Endodermal cell (in vitro differentiated cells): ENCODE measurements at regions not wholly inside any gene's neighbourhood (a gene's known extent, or its start where the extent isn't known, plus 50 kb on each side); places are given as distances from the start of the nearest gene placed in this dataset.
A peak's percentile ranks its signal among the peaks of the same experiment; 100 is the strongest.

ENCODE experiments used
- DNase-seq: peaks from one replicate; pipeline ENCODE4 v3.0.0-alpha.2; 2017
- H3K27ac ChIP-seq: 2 replicates; pipeline ENCODE4 v1.5.1; 2013; ENCODE audit warnings: mild to moderate bottlenecking, low read depth, low read length, moderate library complexity
- H3K27me3 ChIP-seq: 2 replicates; pipeline ENCODE4 v1.6.1; 2013; ENCODE audit warnings: mild to moderate bottlenecking, low read length, moderate library complexity; ENCODE audit not compliant: insufficient read depth, control insufficient read depth, poor library complexity, severe bottlenecking
- H3K36me3 ChIP-seq: 2 replicates; pipeline ENCODE4 v1.7.0; 2013; ENCODE audit warnings: mild to moderate bottlenecking, low read length, moderate library complexity; ENCODE audit not compliant: control insufficient read depth, insufficient read depth
- H3K4me1 ChIP-seq: one replicate; pipeline ENCODE4 v1.7.0; 2013; ENCODE audit warnings: low read length; ENCODE audit not compliant: control insufficient read depth, insufficient read depth
- H3K4me3 ChIP-seq: 2 replicates; pipeline ENCODE4 v1.5.1; 2013; ENCODE audit warnings: mild to moderate bottlenecking, low read length, moderate library complexity
- H3K9ac ChIP-seq: 2 replicates; pipeline ENCODE4 v1.6.1; 2013; ENCODE audit warnings: mild to moderate bottlenecking, low read length, moderate library complexity; ENCODE audit not compliant: poor library complexity, severe bottlenecking; ENCODE audit errors: extremely low read depth
- H3K9me3 ChIP-seq: 2 replicates; pipeline ENCODE4 v1.6.1; 2013; ENCODE audit warnings: mild to moderate bottlenecking, low read length, moderate library complexity; ENCODE audit not compliant: control insufficient read depth
- H3K27ac Mint-ChIP-seq: 2 replicates; pipeline ENCODE4 v1.8.0; 2020; ENCODE audit warnings: mixed read lengths
- H3K27me3 Mint-ChIP-seq: 2 replicates; pipeline ENCODE4 v1.8.0; 2021; ENCODE audit warnings: mild to moderate bottlenecking, mixed read lengths; ENCODE audit not compliant: insufficient read depth
- H3K36me3 Mint-ChIP-seq: 2 replicates; pipeline ENCODE4 v1.8.0; 2020; ENCODE audit warnings: low read depth, mixed read lengths
- H3K4me1 Mint-ChIP-seq: 2 replicates; pipeline ENCODE4 v1.8.0; 2020; ENCODE audit warnings: mixed read lengths
- H3K4me3 Mint-ChIP-seq: 2 replicates; pipeline ENCODE4 v1.8.0; 2020; ENCODE audit warnings: mild to moderate bottlenecking, moderate library complexity, mixed read lengths
- H3K9me3 Mint-ChIP-seq: 2 replicates; pipeline ENCODE4 v1.8.0; 2020; ENCODE audit warnings: mild to moderate bottlenecking, mixed read lengths
- CTCF ChIP-seq: fragments of 200-600 bp; sonication (generic); conservative IDR thresholded peaks from 2 replicates; pipeline ENCODE4 v1.5.0; 2021; ENCODE audit warnings: antibody characterized with exemption, mild to moderate bottlenecking
- WGBS, 2 experiments: methylation state at CpG; one replicate each; pipeline versions ENCODE4 v1.1.5 to v1.1.7; 2013; ENCODE audit warnings: missing lambda C conversion rate in 2 of 2, mixed read lengths in 1 of 2; ENCODE audit not compliant: insufficient coverage in 1 of 2, insufficient read length in 1 of 2; 5-methylcytosine and 5-hydroxymethylcytosine counted together

GRCh38 chr17:70533427-70533826, 364.1 kb downstream of the KCNJ2 start:
- Histone ChIP-seq H3K4me3 (no peak overlapping the region), H3K4me1 (no peaks in the 10 kb centered on the region), H3K27me3 (no peaks in the 10 kb centered on the region), H3K9me3 (no peaks in the 10 kb centered on the region), H3K9ac (no peak overlapping the region), H3K36me3 (no peaks in the 10 kb centered on the region), H3K27ac (no peak overlapping the region)
- no peak for TF ChIP-seq CTCF
- Mint-ChIP-seq H3K27me3 (no peaks in the 10 kb centered on the region), H3K27ac (no peak overlapping the region), H3K36me3 (no peaks in the 10 kb centered on the region), H3K4me3 (no peak overlapping the region), H3K9me3 (peaks cover 9% of the 10 kb centered on the region), H3K4me1 (no peaks in the 10 kb centered on the region)
- 86 to 97% methylated on average over 1 to 2 of the region's 2 CpGs for WGBS, 2 experiments
- DNase-seq, result no peak

GRCh38 chr17:70535986-70536385, 366.7 kb downstream of the KCNJ2 start:
- Mint-ChIP-seq H3K4me1 (peaks cover 2% of the 10 kb centered on the region), H3K36me3 (no peaks in the 10 kb centered on the region), H3K27ac (no peak overlapping the region), H3K4me3 (no peak overlapping the region), H3K9me3 (peaks cover 9% of the 10 kb centered on the region), H3K27me3 (no peaks in the 10 kb centered on the region)
- Histone ChIP-seq H3K9me3 (no peaks in the 10 kb centered on the region), H3K4me3 (no peak overlapping the region), H3K36me3 (no peaks in the 10 kb centered on the region), H3K4me1 (no peaks in the 10 kb centered on the region), H3K27me3 (no peaks in the 10 kb centered on the region), H3K9ac (no peak overlapping the region), H3K27ac (no peak overlapping the region)
- 100% methylated on average over 1 of the region's 1 CpG; no CpG with 5 or more reads in 1 of the 2 experiments for WGBS, 2 experiments
- no peak for DNase-seq
- no peak for TF ChIP-seq CTCF

- H3K36me3 Mint-ChIP-seq, result no peaks in the 10 kb centered on the region
- no peak overlapping the region for H3K4me3 Mint-ChIP-seq
- H3K4me1 Mint-ChIP-seq, result peaks cover 2% of the 10 kb centered on the region
- H3K27ac Mint-ChIP-seq, result peak overlapping the region; percentile 9
- H3K27me3 ChIP-seq, result no peaks in the 10 kb centered on the region
- TF ChIP-seq CTCF, result no peak
- 85 to 94% methylated on average over 2 to 7 of the region's 7 CpGs for WGBS, 2 experiments
- H3K36me3 ChIP-seq, result no peaks in the 10 kb centered on the region
- no peak overlapping the region for H3K27ac ChIP-seq
- peaks cover 9% of the 10 kb centered on the region for H3K9me3 Mint-ChIP-seq
- no peaks in the 10 kb centered on the region for H3K27me3 Mint-ChIP-seq
- DNase-seq, result no peak
- H3K9me3 ChIP-seq, result no peaks in the 10 kb centered on the region
- H3K9ac ChIP-seq, result no peak overlapping the region
- H3K4me1 ChIP-seq, result no peaks in the 10 kb centered on the region
- no peak overlapping the region for H3K4me3 ChIP-seq
These were observed 370.0 kb downstream of the KCNJ2 start for GRCh38 chr17:70539132-70539924.
